Natural killer cell (primary cell): ENCODE measurements at regions not wholly inside any gene's neighbourhood (a gene's known extent, or its start where the extent isn't known, plus 50 kb on each side); places are given as distances from the start of the nearest gene placed in this dataset.

ENCODE experiments used
- ATAC-seq, 3 donors: fragments of 150-1000 bp in 2 of 3; fragments of 200-7000 bp in 1 of 3; cut with Tn5 transposase; 1 replicate in 1 of 3; 2 replicates in 2 of 3; pipeline ENCODE4 v1.10.0; 2021; ENCODE audit warnings: mild to moderate bottlenecking in 2 of 3, moderate library complexity in 2 of 3
- DNase-seq, 2 donors: peaks; one replicate each; pipeline versions ENCODE4 v3.0.0 to v3.0.0-alpha.2; 2013 to 2021; ENCODE audit warnings: mixed read lengths in 1 of 2
- H3K27ac ChIP-seq: one replicate; pipeline ENCODE4 v1.5.1; 2013; ENCODE audit warnings: mild to moderate bottlenecking, low read length
- H3K27me3 ChIP-seq: one replicate; pipeline ENCODE4 v1.6.1; 2013; ENCODE audit warnings: low read length; ENCODE audit not compliant: control insufficient read depth, insufficient read depth
- H3K36me3 ChIP-seq: one replicate; pipeline ENCODE4 v1.6.1; 2013; ENCODE audit warnings: low read length; ENCODE audit not compliant: control insufficient read depth, insufficient read depth
- H3K4me1 ChIP-seq: one replicate; pipeline ENCODE4 v1.6.1; 2013; ENCODE audit warnings: low read length; ENCODE audit not compliant: control insufficient read depth, insufficient read depth
- H3K4me3 ChIP-seq: one replicate; pipeline ENCODE4 v1.5.1; 2013; ENCODE audit warnings: low read length
- H3K9me3 ChIP-seq: one replicate; pipeline ENCODE4 v1.6.1; 2013; ENCODE audit warnings: low read length; ENCODE audit not compliant: control insufficient read depth, insufficient read depth
- H3K27ac Mint-ChIP-seq, 2 donors: one replicate each; pipeline ENCODE4 v1.8.0; 2022; ENCODE audit warnings: mild to moderate bottlenecking in 2 of 2, mixed read lengths in 2 of 2, moderate library complexity in 1 of 2
- H3K27me3 Mint-ChIP-seq, 2 donors: one replicate each; pipeline ENCODE4 v1.8.0; 2022; ENCODE audit warnings: low read depth in 2 of 2, mixed read lengths in 2 of 2
- H3K36me3 Mint-ChIP-seq: one replicate; pipeline ENCODE4 v1.8.0; 2022; ENCODE audit warnings: mixed read lengths
- H3K4me1 Mint-ChIP-seq, 2 donors: one replicate each; pipeline ENCODE4 v1.8.0; 2022; ENCODE audit warnings: mixed read lengths in 2 of 2
- H3K4me3 Mint-ChIP-seq: one replicate; pipeline ENCODE4 v1.8.0; 2022; ENCODE audit warnings: mild to moderate bottlenecking, moderate library complexity, mixed read lengths
- H3K9me3 Mint-ChIP-seq, 2 donors: one replicate each; pipeline ENCODE4 v1.8.0; 2022; ENCODE audit warnings: mixed read lengths in 2 of 2
- CTCF ChIP-seq: fragments of 200-600 bp; IDR thresholded peaks from one replicate; pipeline ENCODE4 v1.8.0; 2022; ENCODE audit warnings: antibody characterized with exemption
- WGBS: methylation state at CpG from one replicate; pipeline ENCODE4 v1.1.7; 2013; ENCODE audit warnings: missing lambda C conversion rate; ENCODE audit not compliant: insufficient coverage; 5-methylcytosine and 5-hydroxymethylcytosine counted together
- intact Hi-C: fragments of 100-400 bp; cut with micrococcal nuclease; formaldehyde crosslinking; loops from one replicate; pipeline ENCODE4 v1.14.2; 2022

GRCh38 chr2:12059616-12060441 is 313.4 kb downstream of the LPIN1 start:
- H3K36me3 ChIP-seq = no peaks in the 10 kb centered on the region
- Mint-ChIP-seq H3K36me3 (peaks cover 9% of the 10 kb centered on the region), H3K4me3 (peak overlapping the region; percentile 99), H3K9me3 (peaks cover 0 to 3% of the 10 kb centered on the region in 2 donors), H3K4me1 (peaks cover 94 to 95% of the 10 kb centered on the region in 2 donors), H3K27me3 (peaks cover 0 to 17% of the 10 kb centered on the region in 2 donors), H3K27ac (peak overlapping the region; percentile 85 to 87)
- H3K4me3 ChIP-seq = no peak overlapping the region
- intact Hi-C loops = loop anchor here (5.0 to 10.0 kb wide), 4 partner anchors 117 to 657 kb away; partner anchors contain the start of gene TRIB2
- no peak overlapping the region for H3K27ac ChIP-seq
- 93% methylated on average over 2 of the region's 2 CpGs for WGBS
- no peak for DNase-seq
- H3K9me3 ChIP-seq = peaks cover under 1% of the 10 kb centered on the region
- ATAC-seq = no peak
- H3K4me1 ChIP-seq = peaks cover 55% of the 10 kb centered on the region
- no peak for TF ChIP-seq CTCF
- peaks cover 9% of the 10 kb centered on the region for H3K27me3 ChIP-seq

GRCh38 chr2:12060886-12061285 is 314.5 kb downstream of the LPIN1 start:
- Mint-ChIP-seq H3K4me3 (peak overlapping the region; percentile 99), H3K27me3 (peaks cover 0 to 15% of the 10 kb centered on the region in 2 donors), H3K27ac (peak overlapping the region; percentile 8 to 87), H3K36me3 (peaks cover 8% of the 10 kb centered on the region), H3K9me3 (peaks cover 0 to 3% of the 10 kb centered on the region in 2 donors), H3K4me1 (peaks cover 95 to 98% of the 10 kb centered on the region in 2 donors)
- TF ChIP-seq CTCF = no peak
- no peak overlapping the region for H3K4me3 ChIP-seq
- H3K27ac ChIP-seq = no peak overlapping the region
- H3K9me3 ChIP-seq = peaks cover 3% of the 10 kb centered on the region
- H3K27me3 ChIP-seq = peaks cover 9% of the 10 kb centered on the region
- no peak for DNase-seq
- WGBS = 92% methylated on average over 5 of the region's 5 CpGs
- no peaks in the 10 kb centered on the region for H3K36me3 ChIP-seq
- intact Hi-C loops = loop anchor here (5.0 kb wide), 1 partner anchor 116 kb away; no protein-coding TSS in a partner anchor
- ATAC-seq = no peak
- peaks cover 60% of the 10 kb centered on the region for H3K4me1 ChIP-seq

GRCh38 chr2:12061286-12062052 is 315.0 kb downstream of the LPIN1 start:
- TF ChIP-seq CTCF = no peak
- Mint-ChIP-seq H3K4me3 (peak overlapping the region; percentile 99), H3K27ac (peak overlapping the region; percentile 87)

More at GRCh38 chr2:12061286-12062052, 315.0 kb downstream of the LPIN1 start:
- Mint-ChIP-seq H3K27me3 (peaks cover 0 to 15% of the 10 kb centered on the region in 2 donors), H3K36me3 (peaks cover 8% of the 10 kb centered on the region), H3K9me3 (peaks cover 0 to 3% of the 10 kb centered on the region in 2 donors), H3K4me1 (peaks cover 95 to 98% of the 10 kb centered on the region in 2 donors)
- intact Hi-C loops = loop anchor here (2.0 to 5.0 kb wide), 2 partner anchors 17 to 116 kb away; no protein-coding TSS in a partner anchor
- ATAC-seq (no peak), DNase-seq (no peak)
- 87% methylated on average over 3 of the region's 3 CpGs for WGBS
- peaks cover 3% of the 10 kb centered on the region for H3K9me3 ChIP-seq
- peaks cover 60% of the 10 kb centered on the region for H3K4me1 ChIP-seq
- H3K27me3 ChIP-seq = peaks cover 9% of the 10 kb centered on the region
- H3K4me3 ChIP-seq = no peak overlapping the region
- H3K36me3 ChIP-seq = no peaks in the 10 kb centered on the region
- H3K27ac ChIP-seq = no peak overlapping the region
